B cell (primary cell): ENCODE measurements at regions not wholly inside any gene's neighbourhood (a gene's known extent, or its start where the extent isn't known, plus 50 kb on each side); places are given as distances from the start of the nearest gene placed in this dataset.

ENCODE experiments used
- ATAC-seq: fragments of 200-7000 bp; cut with Tn5 transposase; one replicate; pipeline ENCODE4 v1.10.0; 2021; ENCODE audit warnings: low read depth, mild to moderate bottlenecking, moderate number of reproducible peaks, moderate library complexity
- CTCF ChIA-PET: fragments of 350-600 bp; sonication (Branson Sonifier 250); formaldehyde crosslinking; loops from one replicate; lab custom pipeline; 2021; ENCODE audit warnings: antibody characterized with exemption, inconsistent platforms; lab: Charles Lee
- POLR2A ChIA-PET: fragments of 350-600 bp; sonication (Branson Sonifier 250); formaldehyde crosslinking; loops from one replicate; lab custom pipeline; 2021; ENCODE audit warnings: antibody characterized with exemption; lab: Charles Lee
- DNase-seq: peaks from one replicate; pipeline ENCODE4 v3.0.0; 2013
- H2AFZ ChIP-seq: 2 replicates; pipeline ENCODE4 v1.6.1; 2012; ENCODE audit warnings: mild to moderate bottlenecking, low read depth, low read length; ENCODE audit not compliant: insufficient read depth, poor library complexity, severe bottlenecking
- H3K27ac ChIP-seq, 2 donors: 1 replicate in 1 of 2; 2 replicates in 1 of 2; pipeline ENCODE4 v1.5.1; 2012 to 2013; ENCODE audit warnings: low read length in 2 of 2, mild to moderate bottlenecking in 2 of 2, moderate library complexity in 1 of 2
- H3K27me3 ChIP-seq, 4 experiments: fragments of 200-600 bp in 1 of 4; sonication (generic) in 1 of 4; replicated peaks in 1 of 4; 1 replicate in 2 of 4; 2 replicates in 2 of 4; pipeline versions ENCODE4 v1.6.1 to v1.7.0; 2013 to 2016; ENCODE audit warnings: low read length in 3 of 4, mild to moderate bottlenecking in 2 of 4, mixed read lengths in 1 of 4, moderate library complexity in 1 of 4; ENCODE audit not compliant: insufficient read depth in 4 of 4, control insufficient read depth in 3 of 4; ENCODE audit errors: control extremely low read depth in 1 of 4
- H3K36me3 ChIP-seq, 2 experiments: replicated peaks in 1 of 2; 1 replicate in 1 of 2; 2 replicates in 1 of 2; pipeline versions ENCODE4 v1.6.1 to v1.7.1; 2013; ENCODE audit warnings: low read length in 1 of 2; ENCODE audit not compliant: insufficient read depth in 2 of 2, control insufficient read depth in 1 of 2; ENCODE audit errors: control extremely low read depth in 1 of 2, extremely low read depth in 1 of 2
- H3K4me1 ChIP-seq, 2 donors: fragments of 200-600 bp in 1 of 2; sonication (generic) in 1 of 2; 1 replicate in 1 of 2; 2 replicates in 1 of 2; pipeline versions ENCODE4 v1.5.1 to v1.6.1; 2013 to 2017; ENCODE audit warnings: low read length in 2 of 2; ENCODE audit not compliant: control insufficient read depth in 2 of 2, insufficient read depth in 2 of 2
- H3K4me2 ChIP-seq: replicated peaks from 2 replicates; pipeline ENCODE3; 2012; ENCODE audit warnings: mild to moderate bottlenecking, low read depth, low read length; ENCODE audit not compliant: poor library complexity, severe bottlenecking
- H3K4me3 ChIP-seq, 5 experiments: fragments of 200-600 bp in 1 of 5; sonication (generic) in 1 of 5; 1 replicate in 3 of 5; 2 replicates in 2 of 5; pipeline versions ENCODE4 v1.5.1 to v1.7.0; 2011 to 2016; ENCODE audit warnings: low read length in 4 of 5, mild to moderate bottlenecking in 4 of 5, low read depth in 2 of 5, control low read depth in 1 of 5, moderate library complexity in 1 of 5; ENCODE audit not compliant: insufficient read depth in 1 of 5; ENCODE audit errors: control extremely low read depth in 1 of 5, extremely low read depth in 1 of 5
- H3K79me2 ChIP-seq: fragments of 200-600 bp; sonication (generic); one replicate; pipeline ENCODE4 v1.6.0; 2016; ENCODE audit warnings: low read length; ENCODE audit not compliant: control insufficient read depth, insufficient read depth
- H3K9ac ChIP-seq: fragments of 200-600 bp; sonication (generic); 2 replicates; pipeline ENCODE4 v1.6.1; 2017; ENCODE audit warnings: mild to moderate bottlenecking, low read length, moderate library complexity
- H3K9me3 ChIP-seq, 3 donors: one replicate each; pipeline versions ENCODE4 v1.6.1 to v1.7.1; 2013; ENCODE audit warnings: low read length in 2 of 3; ENCODE audit not compliant: control insufficient read depth in 2 of 3, insufficient read depth in 1 of 3; ENCODE audit errors: control extremely low read depth in 1 of 3
- H4K20me1 ChIP-seq: 2 replicates; pipeline ENCODE4 v1.6.0; 2012; ENCODE audit warnings: mild to moderate bottlenecking, low read length; ENCODE audit not compliant: insufficient read depth, control insufficient read depth, poor library complexity, severe bottlenecking
- H3K27ac Mint-ChIP-seq: one replicate; pipeline ENCODE4 v1.8.0; 2021; ENCODE audit warnings: mixed read lengths
- H3K27me3 Mint-ChIP-seq: one replicate; pipeline ENCODE4 v1.8.0; 2021; ENCODE audit warnings: mixed read lengths
- H3K4me1 Mint-ChIP-seq: one replicate; pipeline ENCODE4 v1.8.0; 2021; ENCODE audit warnings: mixed read lengths
- H3K4me3 Mint-ChIP-seq: one replicate; pipeline ENCODE4 v1.8.0; 2021; ENCODE audit warnings: mixed read lengths
- H3K9me3 Mint-ChIP-seq: one replicate; pipeline ENCODE4 v1.8.0; 2022; ENCODE audit warnings: mixed read lengths; ENCODE audit not compliant: insufficient read depth
- CTCF ChIP-seq: fragments of 200-600 bp; IDR thresholded peaks from one replicate; pipeline ENCODE4 v1.8.0; 2022; ENCODE audit warnings: antibody characterized with exemption, mild to moderate bottlenecking
- EZH2 ChIP-seq: IDR thresholded peaks from 2 replicates; pipeline ENCODE4 v1.6.1; 2012; ENCODE audit warnings: borderline replicate concordance, low read depth, mild to moderate bottlenecking, moderate library complexity, low read length; ENCODE audit not compliant: insufficient read depth, poor library complexity, severe bottlenecking
- WGBS: methylation state at CpG from one replicate; pipeline ENCODE4 v1.1.5; 2013; ENCODE audit warnings: missing lambda C conversion rate; ENCODE audit not compliant: insufficient coverage; 5-methylcytosine and 5-hydroxymethylcytosine counted together
- intact Hi-C: fragments of 100-400 bp; cut with micrococcal nuclease; formaldehyde crosslinking; loops from one replicate; pipeline ENCODE4 v1.10.0; 2022

GRCh38 chr4:147219145-147219544 is 261.8 kb upstream of the EDNRA start:
- H3K4me1 Mint-ChIP-seq = no peaks in the 10 kb centered on the region
- Histone ChIP-seq H3K36me3 (no peaks in the 10 kb centered on the region), H3K27ac (no peak overlapping the region), H3K79me2 (no peaks in the 10 kb centered on the region), H3K4me3 (no peak overlapping the region), H3K27me3 (no peaks in the 10 kb centered on the region), H3K9me3 (no peaks in the 10 kb centered on the region), H2AFZ (no peak overlapping the region), H4K20me1 (no peaks in the 10 kb centered on the region), H3K4me2 (no peak overlapping the region), H3K4me1 (no peaks in the 10 kb centered on the region), H3K9ac (no peak overlapping the region)
- no peak for TF ChIP-seq CTCF
- no peak for TF ChIP-seq EZH2
- intact Hi-C loops = no loop called here
- H3K27ac Mint-ChIP-seq = no peak overlapping the region
- H3K4me3 Mint-ChIP-seq = no peak overlapping the region
- ChIA-PET CTCF (no interaction called here), POLR2A (no interaction called here)
- no peak for DNase-seq
- no CpG with 5 or more reads among the region's 2 CpGs for WGBS
- no peak for ATAC-seq
- no peaks in the 10 kb centered on the region for H3K9me3 Mint-ChIP-seq
- H3K27me3 Mint-ChIP-seq = no peaks in the 10 kb centered on the region

- Histone ChIP-seq H3K36me3 (no peaks in the 10 kb centered on the region), H4K20me1 (no peaks in the 10 kb centered on the region), H3K27ac (no peak overlapping the region), H2AFZ (no peak overlapping the region), H3K9me3 (no peaks in the 10 kb centered on the region), H3K4me1 (no peaks in the 10 kb centered on the region), H3K4me2 (no peak overlapping the region), H3K9ac (no peak overlapping the region), H3K27me3 (no peaks in the 10 kb centered on the region), H3K4me3 (no peak overlapping the region), H3K79me2 (no peaks in the 10 kb centered on the region)
- Mint-ChIP-seq H3K4me1 (no peaks in the 10 kb centered on the region), H3K27me3 (no peaks in the 10 kb centered on the region), H3K9me3 (no peaks in the 10 kb centered on the region), H3K27ac (no peak overlapping the region), H3K4me3 (no peak overlapping the region)
- TF ChIP-seq EZH2 (no peak), CTCF (no peak)
- CTCF ChIA-PET = no interaction called here
- ATAC-seq = no peak
- POLR2A ChIA-PET = no interaction called here
- intact Hi-C loops = no loop called here
- WGBS = no CpG with 5 or more reads among the region's 1 CpG
- DNase-seq = no peak
These were observed 260.1 kb upstream of the EDNRA start for GRCh38 chr4:147220833-147221232.
